ELF-1 (cell line): ENCODE measurements at regions not wholly inside any gene's neighbourhood (a gene's known extent, or its start where the extent isn't known, plus 50 kb on each side); places are given as distances from the start of the nearest gene placed in this dataset.
"Not testable (repeated sequence)": the region's sequence is repeated elsewhere in the genome, so short reads cannot be mapped to it uniquely, and the experiment has no call there.

Source experiments
- DNase-seq: peaks from one replicate; pipeline ENCODE4 v3.0.0-alpha.2; 2016; ENCODE audit warnings: low read depth, low spot score

GRCh38 chr3:15851735-15852134, 54.0 kb upstream of the ANKRD28 start:
- DNase-seq: no peak

DNA sequence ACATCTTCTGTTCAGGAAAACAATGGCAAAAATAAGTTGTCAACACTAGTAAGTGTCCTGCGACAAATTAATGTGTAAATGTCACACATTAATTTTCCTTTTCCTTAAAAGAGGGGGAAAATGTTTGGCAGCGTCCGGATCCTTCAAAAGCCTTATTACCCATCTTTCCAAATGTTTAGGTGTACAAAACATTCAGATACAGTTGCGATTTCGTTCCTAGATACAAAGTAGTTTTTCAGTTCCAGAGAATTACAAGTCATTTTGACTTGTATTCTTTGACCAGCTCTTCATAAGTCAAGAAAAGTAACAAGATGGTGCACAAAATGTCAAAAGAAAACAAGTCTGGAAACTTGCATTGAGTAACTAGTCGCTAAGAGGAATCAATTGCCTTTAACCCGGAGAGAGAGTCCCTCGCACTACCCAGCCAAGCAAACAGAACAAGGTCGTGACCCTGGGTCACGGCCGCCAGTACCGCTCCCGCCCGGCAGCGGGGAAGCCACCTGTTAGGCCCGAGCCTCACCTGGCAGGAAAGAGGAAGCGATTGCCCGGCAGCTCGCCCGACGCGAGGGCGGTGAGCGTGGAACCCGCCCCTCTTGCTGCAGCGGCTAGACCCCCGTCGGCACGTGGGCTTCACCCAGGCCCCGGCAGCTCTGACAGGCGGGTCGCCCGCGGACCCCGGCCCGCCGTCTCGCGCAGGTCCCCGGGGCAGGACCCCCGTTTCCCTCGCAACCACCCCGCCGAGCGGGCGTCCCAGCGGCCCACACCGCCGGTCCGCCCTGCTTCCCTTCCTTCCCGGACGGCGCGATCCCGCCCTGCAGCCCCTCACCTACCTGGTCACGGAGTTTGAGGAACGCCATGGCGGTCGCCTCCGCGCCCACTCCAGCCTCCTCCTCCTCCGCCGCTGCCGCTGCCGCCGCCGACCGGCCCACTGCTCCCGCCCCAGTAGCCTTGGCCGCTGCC, 61.0 kb upstream of the ANKRD28 start:
- peak; percentile 78 for DNase-seq

GRCh38 chr3:15859507-15860013, 61.8 kb upstream of the ANKRD28 start:
- DNase-seq: peak; percentile 90

GRCh38 chr3:15860014-15860934, 62.5 kb upstream of the ANKRD28 start:
- peak; percentile 67 for DNase-seq

- no peak for DNase-seq
Measured at GRCh38 chr3:15861163-15861562, 63.4 kb upstream of the ANKRD28 start.

DNA sequence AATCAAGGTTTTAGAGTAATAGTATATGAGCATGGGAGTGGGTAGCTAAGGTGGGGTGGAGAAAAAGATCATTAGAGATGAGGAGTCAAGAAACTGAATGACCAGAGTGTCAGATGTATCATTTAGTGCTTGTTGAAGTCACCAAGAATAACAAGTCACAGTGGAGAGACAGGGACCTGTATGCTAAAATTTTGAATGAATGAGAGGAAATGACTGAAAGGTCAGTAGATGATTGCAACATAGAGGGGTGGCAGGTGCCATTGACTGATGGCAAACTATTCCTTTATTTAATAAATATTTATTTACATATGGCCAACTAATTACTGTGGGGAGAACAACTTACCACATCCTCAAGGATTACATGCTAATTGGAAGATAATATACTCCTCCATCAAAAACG, 75.0 kb upstream of the ANKRD28 start:
- DNase-seq: no peak

GRCh38 chr3:15873415-15873814, 75.6 kb upstream of the ANKRD28 start:
- DNase-seq: no peak

- DNase-seq: no peak
Measured at GRCh38 chr3:15875016-15875689, 77.4 kb upstream of the ANKRD28 start.

DNA sequence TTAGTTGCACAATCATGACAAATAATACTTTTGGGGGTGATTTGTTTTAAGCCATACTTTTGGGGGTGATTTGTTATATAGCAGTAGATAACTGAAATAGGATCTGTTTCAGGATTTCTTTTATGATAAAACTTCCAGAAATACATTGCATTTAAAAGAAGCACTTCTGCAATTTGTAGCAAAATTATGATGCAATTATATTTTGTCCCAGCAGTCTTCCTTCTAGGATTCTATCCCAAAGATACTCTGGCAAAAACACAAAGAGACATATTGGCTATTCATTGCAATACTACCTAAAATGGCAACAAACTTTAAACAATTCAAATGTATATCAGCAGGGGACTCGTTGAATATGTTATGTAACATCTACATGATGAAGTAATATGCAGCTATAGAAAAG, 78.9 kb upstream of the ANKRD28 start:
- DNase-seq: no peak

GRCh38 chr3:15877813-15878212, 80.0 kb upstream of the ANKRD28 start:
- no peak for DNase-seq

GRCh38 chr3:15879787-15880186, 82.0 kb upstream of the ANKRD28 start:
- DNase-seq: not testable (repeated sequence)

- DNase-seq: no peak
Measured at GRCh38 chr3:15882577-15882976, 84.8 kb upstream of the ANKRD28 start.

DNA sequence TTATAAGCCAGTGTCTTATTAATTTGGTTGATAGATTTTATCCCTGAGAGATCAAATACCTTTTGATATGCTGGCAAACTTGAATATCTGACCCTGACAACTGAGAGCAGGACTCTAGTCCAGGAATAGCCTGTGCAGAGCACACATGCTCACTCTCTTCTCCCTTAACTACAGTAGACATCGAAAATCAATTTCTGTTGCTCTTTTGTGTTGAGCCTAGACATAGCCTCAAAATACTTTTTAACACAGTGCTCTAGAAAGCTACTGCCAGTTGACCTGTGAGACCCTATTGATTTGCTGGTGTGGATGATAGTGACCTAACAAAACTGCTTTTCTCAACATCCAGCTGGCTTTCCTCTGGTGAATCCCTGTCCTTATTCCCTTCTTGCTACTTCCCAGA, 86.4 kb upstream of the ANKRD28 start:
- DNase-seq: no peak

- no peak for DNase-seq
Measured at GRCh38 chr3:15886521-15886920, 88.7 kb upstream of the ANKRD28 start.

- DNase-seq: no peak
Measured at GRCh38 chr3:15887261-15887660, 89.5 kb upstream of the ANKRD28 start.

DNA sequence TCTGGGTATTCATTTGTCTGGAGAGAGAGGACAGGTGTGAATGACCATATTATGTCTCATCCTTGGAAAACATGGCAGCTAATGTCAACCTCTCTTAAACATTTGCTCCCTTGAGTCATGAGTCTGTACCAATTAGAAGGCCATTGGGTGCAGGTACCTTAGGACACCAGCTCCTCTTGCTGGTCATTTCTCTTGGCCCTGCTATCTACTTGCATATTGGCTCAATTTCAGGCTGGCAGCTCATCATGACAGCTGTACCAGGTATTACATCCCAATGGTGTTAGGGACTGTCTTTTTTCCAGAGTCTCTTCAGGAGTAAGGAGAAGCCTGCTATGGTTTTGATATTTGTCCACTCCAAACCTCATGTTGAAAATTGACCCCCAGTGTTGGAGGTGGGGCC, 92.2 kb upstream of the ANKRD28 start:
- no peak for DNase-seq

DNA sequence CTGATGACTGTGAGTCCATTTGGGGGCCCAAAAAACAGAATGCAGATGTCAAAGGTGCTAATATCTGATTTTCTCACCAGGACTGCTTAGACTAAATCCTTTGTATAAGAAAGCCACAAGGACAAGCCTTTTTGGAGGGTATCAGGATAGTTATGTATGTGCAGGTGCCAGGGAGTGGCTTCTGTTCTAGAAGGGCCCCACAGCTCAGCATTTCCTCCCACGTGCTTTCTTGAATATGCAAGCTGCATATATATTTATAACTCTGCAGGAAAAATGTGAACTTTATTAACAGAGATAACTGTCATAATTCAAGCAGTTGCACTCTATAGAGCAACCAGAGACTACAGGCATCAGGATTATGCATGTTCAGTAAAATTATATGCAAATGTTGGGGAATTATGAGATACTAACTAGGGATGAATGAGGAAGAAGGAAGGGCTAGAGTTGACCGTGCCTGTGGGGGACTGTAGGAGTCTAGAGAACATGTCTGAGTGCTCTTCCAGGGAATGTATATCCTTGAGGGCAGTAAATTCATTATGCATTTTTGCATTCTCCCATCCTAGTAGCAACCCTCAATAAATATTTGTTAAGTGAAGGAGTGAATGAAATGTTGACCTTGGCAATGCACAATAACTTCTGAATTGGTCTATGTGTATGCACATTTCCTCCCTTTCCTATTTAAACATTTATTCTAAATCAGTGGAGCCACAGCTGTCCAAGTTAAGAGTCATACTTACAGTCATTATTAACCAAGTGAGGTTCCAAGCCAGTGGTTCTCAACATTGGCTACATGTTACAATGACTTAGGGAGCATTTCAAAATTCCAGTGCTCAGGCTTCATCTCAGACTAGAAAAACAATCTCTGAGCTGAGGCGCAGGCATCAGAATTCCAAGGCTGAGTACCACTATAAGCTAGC, 94.8 kb upstream of the ANKRD28 start:
- no peak for DNase-seq

- no peak for DNase-seq
Measured at GRCh38 chr3:15894382-15894781, 96.6 kb upstream of the ANKRD28 start.

- no peak for DNase-seq
Measured at GRCh38 chr3:15896500-15896899, 98.7 kb upstream of the ANKRD28 start.

DNA sequence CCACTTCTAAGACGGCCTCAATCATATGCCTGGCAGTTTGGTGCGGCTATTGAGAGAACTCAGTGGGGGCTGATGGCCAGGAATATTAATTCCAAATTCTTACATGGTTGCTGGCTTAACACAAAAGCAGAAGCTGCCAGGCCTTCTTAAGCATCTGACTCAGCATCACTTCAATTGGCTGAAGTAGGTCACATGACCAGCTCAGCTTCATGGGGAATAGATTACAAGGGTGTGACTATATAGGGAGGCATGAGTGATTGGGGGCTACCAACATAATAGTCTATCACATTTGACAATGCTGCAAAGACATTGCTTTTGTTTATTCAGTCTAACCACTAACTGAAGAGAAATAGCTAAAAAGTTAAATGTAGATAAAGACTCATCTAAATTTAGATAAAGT, 101.6 kb upstream of the ANKRD28 start:
- DNase-seq: no peak

DNA sequence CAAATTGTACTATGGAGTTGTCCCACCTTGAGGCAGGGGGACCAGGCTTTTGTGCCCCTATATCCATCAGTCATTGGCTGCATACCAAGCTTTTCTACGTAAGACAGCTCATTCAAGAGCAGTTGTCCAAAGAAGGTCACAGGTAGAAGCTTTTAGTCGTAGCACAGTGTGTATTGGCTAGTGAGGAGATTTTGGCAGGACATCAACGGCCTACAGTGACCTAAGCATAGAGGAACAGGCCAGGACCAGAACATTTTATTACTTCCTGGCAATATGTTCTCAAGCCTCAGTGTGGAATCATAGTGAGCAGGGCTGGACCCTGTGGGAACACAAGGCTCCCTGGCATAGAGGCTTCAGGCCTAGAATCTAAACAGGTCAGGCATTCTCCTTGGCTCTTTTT, 105.4 kb upstream of the ANKRD28 start:
- no peak for DNase-seq
